ENCODE measurements at regions not wholly inside any gene's neighbourhood (a gene's known extent, or its start where the extent isn't known, plus 50 kb on each side); places are given as distances from the start of the nearest gene placed in this dataset.

DNA sequence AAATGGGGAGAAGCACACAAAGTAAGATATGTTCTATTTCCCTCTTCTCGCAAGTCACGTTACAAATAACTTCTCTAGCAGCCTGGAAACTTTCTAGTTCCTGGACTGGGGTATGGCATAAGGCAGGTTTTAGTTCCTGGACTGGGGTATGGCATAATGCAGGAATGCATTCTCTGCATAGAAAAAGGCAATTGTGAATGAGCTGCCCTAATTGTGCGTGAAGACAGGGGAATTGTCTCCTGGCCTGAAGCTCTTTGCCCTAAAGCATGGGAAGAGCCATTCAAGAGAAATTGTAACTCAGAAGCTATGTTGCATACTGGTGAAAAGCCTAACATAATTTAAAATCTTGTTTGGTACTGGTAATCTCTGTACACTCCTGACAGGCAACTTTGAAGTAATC, 54.3 kb upstream of the CBLB start:
- no peak for DNase-seq

DNA sequence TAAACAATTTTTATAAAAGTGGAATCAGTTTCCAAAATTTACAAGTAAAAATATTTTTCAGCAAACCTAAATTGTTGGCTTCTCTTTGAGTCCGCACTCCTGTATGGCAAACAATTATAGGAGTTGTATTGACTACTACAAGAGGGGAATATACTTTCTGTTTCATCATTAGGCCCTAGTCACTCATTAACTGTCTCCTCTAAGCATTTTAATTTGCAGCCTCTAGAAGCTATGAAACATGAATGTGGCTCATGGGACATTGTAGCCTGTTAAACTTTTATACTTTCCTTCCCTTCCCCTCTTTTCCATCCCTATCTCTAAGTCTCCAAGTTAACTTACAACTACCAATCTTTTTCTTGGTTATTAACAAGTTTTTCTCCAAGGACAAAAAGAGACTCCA, 58.9 kb upstream of the CBLB start:
- no peak for DNase-seq

DNA sequence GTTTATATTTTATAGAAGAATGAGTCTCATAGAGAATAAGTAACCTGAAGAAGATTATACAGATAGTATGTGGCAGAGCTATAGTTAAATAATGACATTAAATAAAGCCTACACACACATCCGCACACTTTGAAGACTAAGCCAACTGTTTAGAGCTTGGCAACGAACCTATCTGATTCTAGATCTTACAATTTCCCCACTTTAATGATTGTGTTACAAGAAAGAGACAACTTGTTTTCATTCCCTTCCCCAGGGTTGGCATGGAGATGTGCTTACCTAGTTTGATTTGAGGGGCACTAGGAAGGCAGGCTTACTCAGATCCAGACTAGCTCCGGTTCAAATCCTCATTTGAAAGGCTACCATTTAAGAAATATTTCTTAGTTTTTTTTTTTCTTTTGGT, 61.9 kb upstream of the CBLB start:
- no peak for DNase-seq

DNA sequence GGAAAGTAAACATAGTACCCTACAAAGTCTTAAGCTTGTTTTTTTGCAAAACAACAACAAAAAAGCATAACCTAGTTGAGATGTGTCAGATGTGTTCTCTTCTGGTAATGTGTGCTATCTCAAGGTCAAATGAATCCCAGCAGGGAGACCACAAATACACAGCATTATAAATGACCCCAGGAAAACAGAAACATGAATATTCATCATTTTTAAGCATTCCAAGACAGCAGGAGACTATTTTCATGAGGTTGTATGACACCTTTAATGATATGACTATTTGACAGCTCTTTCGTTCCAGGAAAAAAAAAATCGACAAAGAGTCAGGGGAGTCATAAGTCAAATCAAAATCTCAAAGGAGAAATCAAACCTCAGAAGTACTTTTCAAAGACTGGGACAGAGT, 62.7 kb upstream of the CBLB start:
- DNase-seq = no peak

DNA sequence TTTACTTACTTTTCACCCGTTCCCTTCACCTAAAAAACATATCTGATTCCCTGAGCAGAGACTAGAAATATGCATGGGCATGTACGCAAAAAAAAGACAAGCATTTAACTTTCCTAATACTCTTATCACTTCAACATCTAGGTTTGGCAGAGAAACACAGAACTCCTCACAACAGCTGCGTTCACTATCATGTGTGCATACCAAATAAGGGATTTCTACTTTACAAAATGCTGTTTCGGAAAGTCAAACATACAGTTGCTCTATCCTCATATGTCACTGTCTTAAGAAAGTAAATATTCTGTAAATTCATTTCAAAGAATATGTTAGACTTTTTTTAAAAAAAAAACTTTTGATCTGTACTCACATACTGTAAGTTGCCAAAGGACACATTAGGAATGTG, 65.1 kb upstream of the CBLB start:
- no peak for DNase-seq

DNA sequence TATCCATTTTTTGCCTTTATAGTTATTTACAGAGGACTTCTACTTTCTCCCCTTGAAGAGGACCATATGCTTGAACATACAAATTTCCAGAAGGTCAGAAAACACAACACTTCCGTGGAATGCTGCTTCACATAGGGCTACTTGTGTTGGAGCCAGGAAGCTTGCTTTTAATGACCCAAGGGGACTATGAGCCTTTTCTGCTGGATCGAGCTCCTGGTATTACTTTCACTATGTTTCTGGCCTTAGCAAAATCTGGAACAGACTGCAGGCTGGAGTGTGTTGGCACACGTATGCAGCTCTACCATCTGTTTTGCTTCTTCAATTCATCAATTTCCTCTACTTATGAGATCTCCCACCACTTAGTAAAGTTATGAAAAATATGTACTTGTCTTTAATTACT, 69.3 kb upstream of the CBLB start:
- DNase-seq = no peak

DNA sequence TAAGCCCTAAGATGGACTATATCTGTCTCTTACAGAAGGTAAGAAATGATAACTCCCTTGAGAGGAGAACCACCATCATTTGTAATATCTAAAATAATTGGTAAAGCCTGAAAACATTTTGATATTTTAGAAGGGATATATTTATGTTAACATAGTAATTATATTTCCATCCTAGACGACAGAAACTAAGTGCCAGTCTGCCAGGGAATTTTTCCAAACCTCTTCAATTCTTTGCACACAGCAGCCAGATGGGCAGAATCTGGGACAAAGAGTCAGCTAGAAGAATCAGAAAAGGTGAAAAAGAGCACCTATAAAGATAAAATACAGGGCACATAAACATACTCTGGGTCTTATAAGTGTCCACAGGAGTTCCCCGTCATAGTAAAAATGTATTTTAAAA, 70.0 kb upstream of the CBLB start:
- DNase-seq = no peak

DNA sequence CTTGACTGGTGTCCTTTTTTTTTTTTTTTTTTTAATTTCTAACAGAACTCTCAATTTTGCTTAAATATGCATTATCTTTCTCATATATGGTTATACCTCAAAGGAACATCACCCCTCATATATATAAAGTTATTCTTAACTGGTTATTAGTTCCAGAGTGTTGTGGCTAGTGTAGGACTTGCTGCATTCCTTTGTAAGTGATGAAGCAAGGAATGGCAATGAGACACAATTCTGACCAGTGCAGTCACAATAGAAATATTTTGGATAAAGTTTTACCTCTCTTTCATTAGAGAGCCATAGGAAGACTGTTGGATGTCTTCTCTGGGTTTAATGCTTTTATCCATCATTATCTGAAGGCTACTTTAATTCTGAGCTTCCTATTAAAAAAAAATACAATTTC, 75.5 kb upstream of the CBLB start:
- no peak for DNase-seq

DNA sequence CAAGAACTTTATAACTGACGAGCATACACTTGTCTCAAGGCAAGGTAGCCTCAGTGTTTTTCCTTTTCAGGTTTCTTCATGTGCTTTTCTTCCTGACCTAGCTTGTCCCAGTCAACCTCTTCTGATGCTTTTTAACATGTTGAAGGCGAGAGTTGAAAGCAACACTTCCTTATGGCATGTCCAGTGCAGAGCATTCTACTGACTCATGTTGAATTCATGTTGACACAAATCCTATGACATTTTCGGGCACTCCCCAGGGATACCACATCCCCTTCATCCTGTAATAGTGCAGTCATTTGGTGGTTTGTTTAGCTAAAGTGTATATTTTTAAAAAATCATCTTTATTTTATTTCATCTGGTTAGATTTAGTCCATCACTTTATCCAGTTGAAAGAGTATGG, 75.9 kb upstream of the CBLB start:
- DNase-seq = no peak

DNA sequence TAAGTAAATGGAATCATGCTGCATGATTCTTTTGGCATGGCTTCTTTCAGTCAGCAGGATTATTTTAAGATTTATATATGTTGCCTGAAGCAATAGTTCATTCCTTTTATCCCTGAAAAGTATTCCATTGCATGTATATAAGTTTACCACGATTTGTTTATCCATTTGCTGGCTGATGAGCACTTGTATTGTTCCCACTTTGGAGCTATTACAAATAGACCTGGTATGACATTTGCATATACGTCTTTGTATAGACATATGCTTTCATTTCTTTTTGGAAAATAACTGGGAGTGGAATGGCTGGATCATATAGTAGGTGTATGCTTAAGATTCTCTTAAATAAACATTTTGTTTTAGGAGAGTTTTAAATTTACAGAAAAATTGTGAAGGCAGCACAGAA, 79.3 kb upstream of the CBLB start:
- no peak for DNase-seq

DNA sequence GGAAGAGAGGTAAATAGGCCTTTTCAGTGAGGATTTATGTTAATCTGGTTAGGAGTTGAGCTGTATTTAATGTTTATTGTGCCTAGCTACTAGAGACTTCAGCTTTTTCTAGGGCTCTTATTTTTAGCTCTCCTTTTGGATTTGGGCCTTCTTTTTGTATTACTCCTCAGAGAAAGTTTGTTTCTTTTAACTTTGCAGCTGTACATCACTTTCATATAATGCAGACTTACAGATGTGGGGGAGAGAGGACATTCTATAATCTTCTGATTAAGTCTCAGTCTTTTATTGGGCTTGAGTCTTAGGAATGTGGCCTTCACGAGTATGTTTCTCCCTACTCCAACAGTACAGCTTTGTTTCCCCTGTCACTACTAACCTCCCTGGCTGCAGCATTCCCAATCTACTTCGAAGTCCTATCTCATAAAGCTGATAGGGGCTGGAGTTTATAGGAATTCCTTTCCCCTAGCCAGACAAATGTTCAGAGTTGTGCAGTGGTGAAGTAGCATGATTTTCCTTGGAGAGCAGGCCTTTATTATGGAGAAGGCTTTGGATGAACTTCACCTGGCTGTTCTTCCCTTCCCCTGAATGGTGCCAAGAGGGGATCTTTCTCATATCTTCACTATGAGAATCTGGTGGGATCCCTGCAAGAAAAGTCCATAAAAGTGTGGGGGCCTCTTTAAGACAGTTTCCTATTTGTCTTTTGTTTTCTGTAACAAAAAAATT, 82.2 kb upstream of the CBLB start:
- DNase-seq = no peak

DNA sequence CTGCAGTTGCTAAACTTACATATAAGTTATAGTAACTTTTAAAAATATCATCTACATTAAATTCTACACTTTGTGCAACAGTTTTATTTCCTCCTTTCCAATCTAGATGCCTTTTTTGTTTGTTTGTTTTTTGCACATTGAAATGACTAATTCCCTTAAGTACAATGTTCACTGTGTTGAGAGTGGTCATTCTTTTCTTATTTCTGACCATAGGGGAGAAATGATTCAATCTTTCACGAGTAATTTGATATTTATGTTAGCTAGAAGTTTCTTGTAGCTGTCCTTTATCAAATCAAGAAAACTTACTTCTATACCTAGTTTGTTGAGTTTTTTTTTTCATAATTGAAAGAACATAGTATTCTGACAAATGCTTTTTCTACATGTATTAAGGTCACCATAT, 85.0 kb upstream of the CBLB start:
- no peak for DNase-seq

DNA sequence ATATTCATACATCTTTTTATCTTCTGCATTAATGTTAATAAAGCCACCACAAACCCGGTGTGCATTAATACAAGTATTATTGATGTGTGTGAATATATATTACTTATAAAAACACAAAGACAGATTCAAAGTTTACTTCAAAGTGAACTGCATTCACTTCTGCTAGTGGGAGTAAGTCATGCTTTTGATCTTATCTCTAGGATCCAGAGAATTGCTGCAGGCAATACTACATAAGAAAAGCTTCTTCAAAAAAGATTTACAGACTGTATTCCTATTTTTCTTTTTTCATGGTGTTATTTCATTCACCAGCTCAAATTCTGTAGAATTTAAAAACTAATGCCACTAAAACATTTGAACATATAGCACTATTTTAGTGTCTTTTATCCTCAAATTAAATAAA, 87.5 kb upstream of the CBLB start:
- no peak for DNase-seq

DNA sequence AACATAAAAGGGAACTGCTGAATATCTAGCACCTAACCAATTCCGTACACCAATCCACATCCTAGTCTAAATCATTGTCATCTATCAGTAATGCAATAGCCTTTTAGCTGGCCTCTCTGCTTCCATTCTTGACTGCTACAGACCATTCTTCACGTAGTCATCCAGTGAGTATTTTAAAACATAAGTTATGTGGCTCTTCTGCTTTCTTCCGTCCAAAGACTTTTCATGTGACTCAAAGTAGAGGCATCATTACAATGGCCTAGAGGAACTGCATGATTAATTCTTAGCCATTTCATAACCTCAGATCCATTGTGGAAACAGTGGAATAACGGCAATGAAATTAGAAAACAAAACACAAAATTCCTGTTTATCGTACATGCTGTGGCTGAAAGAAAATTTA, 88.9 kb upstream of the CBLB start:
- no peak for DNase-seq

DNA sequence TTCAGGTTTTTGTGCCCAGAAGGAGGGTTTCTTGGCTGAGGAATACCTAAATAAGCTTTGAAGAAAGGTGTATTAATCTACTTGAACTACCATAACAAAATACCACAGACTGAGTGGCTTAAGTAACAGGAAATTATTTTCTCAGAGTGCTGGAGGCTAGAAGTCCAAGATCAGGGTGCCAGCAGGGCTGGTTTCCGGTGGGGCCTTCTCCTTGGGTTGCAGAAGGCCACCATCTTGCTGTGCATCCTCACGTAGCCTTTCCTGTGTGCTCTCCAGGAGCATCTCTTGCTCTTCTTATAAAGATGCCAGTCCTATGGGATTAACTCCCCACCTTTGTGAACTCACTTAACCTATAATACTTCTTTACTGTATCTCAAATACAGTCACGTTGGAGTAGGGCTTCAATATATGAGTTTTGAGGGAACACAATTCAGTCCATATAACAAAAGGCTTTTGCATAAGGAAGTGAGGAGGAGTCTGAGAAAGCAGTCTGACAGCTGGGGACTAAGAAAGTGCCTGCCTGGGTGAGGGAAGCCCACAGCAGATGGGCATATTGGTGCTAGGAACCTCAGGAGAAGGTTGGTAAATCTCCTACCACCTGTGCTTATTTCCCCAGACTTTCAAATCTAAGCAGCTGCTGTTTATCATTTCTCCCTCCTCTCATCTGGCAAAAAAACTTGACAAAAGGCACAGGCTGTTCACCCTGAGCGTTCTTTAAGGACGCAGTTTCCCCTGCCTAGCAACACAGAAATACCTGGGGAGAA, 89.6 kb upstream of the CBLB start:
- DNase-seq = no peak

DNA sequence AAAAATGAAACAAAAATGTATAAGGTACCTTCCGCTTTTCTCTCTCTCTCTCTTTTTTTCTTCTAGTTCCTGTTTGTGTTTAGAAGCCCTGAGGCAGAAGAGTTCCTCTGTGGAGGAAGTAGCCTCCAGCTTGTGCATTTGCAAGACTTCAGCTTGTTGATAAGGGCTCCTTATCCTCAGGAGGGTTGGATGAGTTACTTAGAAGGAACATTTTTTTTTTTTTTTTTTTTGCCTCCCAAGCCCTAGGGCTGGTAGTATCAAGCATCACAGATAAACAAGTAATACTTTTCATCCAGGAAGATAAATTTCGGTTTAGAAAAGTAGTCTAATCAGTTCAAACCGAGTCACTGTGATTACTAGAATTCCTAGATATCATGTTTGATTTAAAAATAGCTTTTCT, 91.0 kb upstream of the CBLB start:
- DNase-seq = no peak

DNA sequence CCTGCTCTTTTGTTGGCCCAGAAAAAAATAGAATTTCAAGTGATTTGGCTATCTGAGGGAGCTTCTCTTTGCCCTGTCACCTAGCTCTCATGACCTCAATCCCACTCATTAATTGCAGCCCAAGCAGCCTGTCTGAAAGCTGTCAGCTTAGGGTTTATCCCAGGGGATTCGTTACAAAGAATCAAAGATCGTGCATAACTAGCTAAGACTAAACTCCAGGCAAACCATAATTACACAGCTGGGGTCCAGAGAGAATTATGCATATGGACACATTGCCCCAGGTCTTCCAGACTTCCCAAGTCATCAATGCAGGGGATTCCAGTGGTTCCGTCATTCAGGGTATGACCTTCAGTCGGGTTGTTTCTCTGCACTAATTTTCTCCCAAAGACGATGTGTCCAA, 91.6 kb upstream of the CBLB start:
- DNase-seq = no peak

DNA sequence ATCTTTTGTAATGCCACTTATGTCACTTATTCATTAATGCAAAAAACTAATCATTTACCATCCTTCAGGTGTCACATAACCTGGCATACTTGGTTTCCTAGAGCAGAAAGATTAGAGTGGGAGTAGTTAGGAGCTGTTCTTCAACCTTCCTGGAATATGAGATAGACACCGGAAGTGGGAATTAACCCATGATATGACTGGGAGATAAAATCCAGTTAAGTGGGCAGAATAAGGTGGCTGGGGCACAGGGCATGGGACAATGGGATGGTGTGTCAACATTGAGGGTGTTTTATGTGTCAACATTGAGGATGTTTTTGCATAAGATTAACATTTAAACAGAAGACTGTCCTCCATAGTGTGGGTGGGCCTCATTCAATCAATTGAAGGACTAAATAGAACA, 94.3 kb upstream of the CBLB start:
- no peak for DNase-seq

DNA sequence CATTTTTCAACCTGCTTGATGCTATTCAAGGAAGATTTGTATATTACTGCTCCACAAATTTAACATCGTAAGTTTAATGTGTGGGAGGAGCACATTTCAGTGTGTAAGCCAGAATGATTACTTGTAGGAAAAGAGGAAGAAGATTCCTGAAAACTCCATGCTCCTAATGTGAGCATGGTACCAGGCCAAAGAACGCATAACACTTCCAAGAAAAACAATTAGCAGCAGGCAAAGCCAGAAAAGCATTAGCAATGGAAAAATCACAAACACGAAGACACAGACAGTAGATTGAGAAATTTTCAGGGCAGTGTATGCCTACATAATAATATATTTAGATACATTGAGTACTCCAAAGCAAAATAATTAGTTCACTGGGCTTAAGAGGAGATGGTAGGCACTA, 96.6 kb upstream of the CBLB start:
- DNase-seq = no peak

DNA sequence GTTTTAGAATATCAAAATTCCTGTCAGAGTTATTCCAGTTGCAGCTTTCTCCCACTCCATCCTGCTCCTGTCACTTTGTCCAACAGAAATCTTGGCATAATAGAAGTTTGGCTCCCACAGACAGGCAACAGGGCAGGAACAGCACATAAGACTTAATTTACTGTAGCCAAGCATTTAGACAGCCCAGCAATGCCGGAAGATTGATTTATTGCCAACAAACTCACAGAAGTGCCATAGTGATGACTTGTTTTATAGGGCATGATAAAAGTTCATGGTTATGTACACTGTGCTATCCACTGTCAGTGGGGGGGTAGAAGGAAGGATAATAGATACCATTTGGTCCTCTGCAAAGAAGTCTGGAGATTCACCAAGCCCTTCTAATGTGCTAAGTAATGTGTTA, 98.3 kb upstream of the CBLB start:
- no peak for DNase-seq

DNA sequence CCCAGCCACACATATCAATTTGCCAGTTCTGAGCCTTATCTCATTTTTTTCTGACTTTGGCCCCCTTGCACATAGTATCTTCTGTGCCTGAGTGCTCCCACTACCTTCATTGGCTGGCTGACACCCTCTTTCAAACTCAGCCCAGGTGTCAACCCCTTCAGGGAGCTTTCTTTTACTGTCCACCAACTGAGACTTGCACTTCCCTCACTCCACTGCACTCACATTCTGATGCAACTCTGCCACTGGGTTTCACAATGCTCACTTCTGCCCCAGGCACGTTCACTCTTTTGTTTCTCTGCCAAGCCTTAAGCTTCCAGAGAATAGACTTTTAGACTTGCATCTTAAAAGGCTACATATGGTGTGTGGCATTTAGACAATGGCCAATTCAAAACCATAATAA, 101.5 kb upstream of the CBLB start:
- no peak for DNase-seq

DNA sequence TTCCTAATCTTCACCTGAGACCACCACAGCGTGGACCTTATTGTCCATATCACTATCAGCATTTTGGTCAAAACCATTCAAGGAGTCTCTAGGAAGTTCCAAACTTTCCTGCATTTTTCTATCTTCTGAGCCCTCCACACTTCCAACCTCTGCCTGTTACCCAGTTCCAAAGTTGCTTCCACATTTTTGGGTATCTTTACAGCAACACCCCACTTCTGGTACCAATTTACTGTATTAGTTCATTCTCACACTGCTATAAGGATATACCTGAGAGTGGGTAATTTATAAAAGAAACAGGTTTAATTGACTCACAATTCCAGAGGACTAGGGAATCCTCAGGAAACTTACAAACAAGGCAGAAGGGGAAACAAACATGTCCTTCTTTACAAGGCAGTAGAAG, 103.3 kb upstream of the CBLB start:
- DNase-seq = no peak

DNA sequence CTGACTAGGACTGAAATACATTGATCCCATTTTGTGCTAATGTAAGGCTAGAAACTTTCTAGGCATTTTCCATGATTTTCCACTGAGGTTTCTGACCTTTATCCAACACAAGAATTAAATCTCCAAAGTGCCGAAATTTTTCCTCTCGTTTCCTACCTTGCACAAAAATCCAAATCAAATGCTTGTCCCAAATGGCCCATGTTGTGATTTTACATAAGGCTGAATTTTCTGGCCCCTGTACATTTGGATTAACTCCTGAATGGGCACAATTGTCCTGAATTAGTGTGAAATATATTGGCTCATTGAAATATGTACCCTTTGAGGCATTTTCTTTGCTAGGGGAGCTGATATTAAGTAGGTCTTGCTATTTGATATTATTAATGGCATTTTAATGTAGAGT, 105.6 kb upstream of the CBLB start:
- no peak for DNase-seq

DNA sequence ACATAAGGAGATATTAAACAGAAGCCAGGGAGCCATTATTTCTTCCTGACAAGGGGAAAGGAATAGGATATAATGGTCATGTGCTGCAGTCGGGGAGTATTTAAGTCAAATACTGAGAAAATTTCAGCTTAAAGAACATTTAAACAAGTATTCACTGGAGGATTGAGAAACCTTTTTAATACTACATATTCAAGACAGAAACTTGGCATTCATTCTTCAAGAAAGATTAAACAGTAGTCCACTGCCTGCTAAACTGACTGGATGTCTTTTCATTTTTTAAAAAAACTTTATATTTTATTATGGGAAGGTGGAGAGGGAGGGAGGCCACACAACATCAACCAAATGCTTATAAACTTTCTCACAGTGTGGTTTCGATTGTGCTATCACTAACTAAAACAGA, 107.4 kb upstream of the CBLB start:
- no peak for DNase-seq

DNA sequence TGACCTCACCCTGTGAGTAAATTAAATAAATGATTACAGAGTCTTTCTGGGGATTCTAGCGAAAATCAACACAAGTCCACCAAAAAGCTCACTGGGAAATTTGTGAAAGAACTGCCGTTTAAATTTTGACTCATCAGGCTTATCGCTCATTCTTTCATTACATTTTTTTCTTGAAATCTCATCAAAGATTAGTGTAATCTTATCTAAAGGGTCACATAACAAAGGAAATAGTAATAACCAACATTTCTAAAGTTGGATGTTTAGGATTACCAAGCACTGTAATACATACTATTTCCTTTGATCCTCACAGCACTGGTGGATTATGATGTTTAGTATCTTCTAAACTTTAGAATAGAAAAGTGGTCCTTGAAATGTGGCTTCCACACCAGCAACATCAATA, 111.1 kb upstream of the CBLB start:
- DNase-seq = no peak
